Cardiac septum (tissue), 1 donor: ENCODE measurements at regions not wholly inside any gene's neighbourhood (a gene's known extent, or its start where the extent isn't known, plus 50 kb on each side); places are given as distances from the start of the nearest gene placed in this dataset.

Experiments used
- DNase-seq: peaks from one replicate; pipeline ENCODE4 v3.0.0-alpha.2; 2020; ENCODE audit warnings: low spot score
- intact Hi-C: fragments of 100-400 bp; cut with DNase I; formaldehyde crosslinking; loops from one replicate; pipeline ENCODE4 v1.14.0; 2022
- donor health status: DM: no; HTN: no; CAD: no.

DNA sequence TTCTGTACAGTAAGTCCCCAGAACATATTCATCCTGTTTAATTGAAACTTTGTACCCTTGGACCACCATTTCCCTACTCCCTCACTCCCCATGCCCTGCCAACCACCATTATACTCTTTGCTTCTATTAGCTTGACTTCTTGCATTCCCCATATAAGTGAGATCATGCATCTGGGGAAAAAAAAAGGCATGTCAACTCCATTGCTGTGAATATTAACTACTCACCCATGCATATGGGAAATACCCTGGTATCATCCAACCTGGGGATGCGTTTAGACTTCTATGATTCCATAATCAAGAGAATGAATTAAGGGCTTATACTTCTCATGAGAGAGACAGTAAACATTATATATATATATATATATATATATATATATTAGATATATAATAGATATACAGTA is 659.4 kb upstream of the C9orf72 start:
- no peak for DNase-seq
- intact Hi-C loops, result no loop called here

DNA sequence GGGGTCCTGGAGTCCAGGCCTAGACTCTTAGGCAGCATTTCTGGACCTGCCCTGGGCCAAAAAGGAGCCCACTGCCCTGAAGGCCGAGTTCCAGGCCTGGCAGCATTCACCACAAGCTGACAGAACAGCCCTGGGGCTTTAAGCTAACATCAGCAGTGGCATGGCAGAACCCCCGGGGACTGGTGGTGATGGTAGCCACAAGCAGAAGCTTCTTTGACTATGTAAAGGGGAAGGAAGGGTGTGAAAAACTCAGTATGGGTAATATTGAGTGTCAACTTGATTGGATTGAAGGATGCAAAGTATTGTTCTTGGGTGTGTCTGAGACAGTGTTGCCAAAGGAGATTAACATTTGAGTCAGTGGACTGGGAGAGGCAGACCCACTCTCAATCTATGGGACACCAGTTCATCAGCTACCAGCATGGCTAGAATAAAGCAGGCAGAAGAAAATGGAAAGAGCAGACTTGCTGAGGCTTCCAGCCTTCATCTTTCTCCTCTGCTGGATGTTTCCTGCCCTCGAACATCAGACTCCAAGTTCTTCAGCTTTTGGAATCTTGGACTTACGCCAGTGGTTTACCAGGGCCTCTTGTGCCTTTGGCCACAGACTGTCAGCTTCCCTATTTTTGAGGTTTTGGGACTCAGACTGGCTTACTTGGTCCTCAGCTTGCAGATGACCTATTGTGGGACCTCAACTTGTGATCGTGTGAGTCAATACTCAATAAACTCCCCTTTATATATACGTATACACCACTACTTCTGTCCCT is 661.0 kb upstream of the C9orf72 start:
- no peak for DNase-seq
- intact Hi-C loops, result no loop called here

DNA sequence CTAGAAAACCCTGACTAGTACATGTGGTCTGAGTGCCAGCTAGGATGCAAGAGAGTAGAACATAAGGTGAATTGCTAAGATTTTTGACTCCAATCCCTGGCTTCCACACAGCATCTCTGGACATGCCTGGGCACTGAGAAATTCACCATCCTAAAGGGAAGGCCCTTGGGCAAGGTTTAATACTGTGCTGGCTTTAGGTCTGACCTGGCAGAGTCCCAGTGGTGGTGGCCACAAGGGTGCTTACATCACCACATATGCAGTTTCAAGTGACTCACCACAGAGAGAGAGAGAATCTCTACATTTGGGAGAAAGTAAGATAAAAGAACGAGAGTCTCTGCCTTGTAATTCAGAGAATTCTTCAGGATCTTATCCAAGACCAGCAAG is 661.6 kb upstream of the C9orf72 start:
- DNase-seq, result no peak
- intact Hi-C loops, result no loop called here

DNA sequence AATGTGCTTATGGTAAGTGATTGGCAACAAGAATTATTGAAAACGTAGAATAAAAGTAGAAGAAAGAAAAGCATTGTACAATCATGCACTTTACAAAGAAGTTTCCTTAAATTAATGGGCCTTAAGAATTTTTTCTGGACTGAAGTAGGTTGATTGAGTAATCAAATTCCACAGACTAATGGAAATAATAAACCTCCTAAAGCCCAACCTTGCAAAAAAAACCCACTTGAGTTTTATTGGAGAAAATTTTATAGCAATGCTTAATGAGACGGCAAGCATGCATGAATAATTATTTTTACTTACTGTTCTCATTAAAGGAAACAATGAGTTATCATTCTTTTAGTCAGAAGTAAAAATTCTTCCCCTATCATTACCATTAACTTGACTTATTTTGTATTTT is 676.1 kb upstream of the C9orf72 start:
- DNase-seq, result no peak
- intact Hi-C loops, result no loop called here

DNA sequence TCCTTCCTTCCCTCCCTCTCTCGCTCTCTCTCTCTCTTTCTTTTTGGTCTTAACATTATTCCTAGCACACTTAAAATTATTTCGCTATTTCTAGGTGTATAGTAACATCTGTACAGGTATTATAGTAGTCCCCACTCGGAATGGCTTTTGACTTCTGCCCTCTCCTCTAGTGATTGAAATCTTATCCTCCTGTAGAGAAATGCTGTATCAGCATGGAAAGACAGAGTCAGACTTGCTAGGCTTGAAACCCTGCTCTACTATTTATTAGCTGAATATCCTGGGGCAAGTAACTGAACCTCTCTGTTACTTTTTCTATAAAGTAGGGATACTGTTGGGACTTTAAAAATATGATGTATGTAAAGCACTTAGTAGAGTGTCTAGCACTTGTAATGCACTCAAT is 681.9 kb upstream of the C9orf72 start:
- intact Hi-C loops, result no loop called here
- DNase-seq, result no peak

DNA sequence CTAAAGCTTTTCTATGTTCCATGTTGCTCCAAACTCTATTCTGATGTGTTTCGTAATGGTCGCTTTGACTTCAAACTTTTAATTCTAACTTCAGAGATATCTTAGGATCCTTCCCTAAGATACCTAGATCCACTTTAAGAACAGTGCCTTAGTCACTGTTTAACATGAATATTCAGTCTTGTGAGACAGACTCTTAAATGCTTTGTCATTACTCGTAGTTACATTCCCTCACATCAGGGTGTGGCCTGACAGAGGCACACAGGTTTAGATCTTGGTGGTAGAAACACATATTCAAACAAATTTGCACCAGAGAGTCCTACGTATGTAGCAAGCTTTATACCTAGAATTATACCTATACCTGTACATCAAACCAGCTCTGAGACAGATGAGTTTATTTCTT is 687.0 kb upstream of the C9orf72 start:
- intact Hi-C loops, result no loop called here
- no peak for DNase-seq

DNA sequence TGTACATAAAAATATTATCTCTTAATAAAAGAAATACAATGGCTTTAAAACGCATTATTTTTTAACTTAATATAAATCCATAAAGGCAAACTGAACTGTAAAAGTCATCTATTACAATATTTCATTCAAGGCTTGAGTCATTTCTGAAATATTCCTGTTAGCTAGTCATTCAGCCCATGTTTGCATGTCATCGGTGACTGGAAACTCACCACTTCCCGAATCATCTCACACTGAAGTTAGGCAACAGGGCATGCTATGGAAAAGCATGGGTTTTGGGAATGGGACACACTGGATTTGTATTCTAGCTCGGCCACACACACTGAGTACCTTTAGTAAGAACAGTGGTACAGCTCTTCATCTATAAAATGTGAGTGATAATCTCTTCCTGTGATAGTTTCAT is 691.1 kb upstream of the C9orf72 start:
- intact Hi-C loops, result no loop called here
- no peak for DNase-seq

DNA sequence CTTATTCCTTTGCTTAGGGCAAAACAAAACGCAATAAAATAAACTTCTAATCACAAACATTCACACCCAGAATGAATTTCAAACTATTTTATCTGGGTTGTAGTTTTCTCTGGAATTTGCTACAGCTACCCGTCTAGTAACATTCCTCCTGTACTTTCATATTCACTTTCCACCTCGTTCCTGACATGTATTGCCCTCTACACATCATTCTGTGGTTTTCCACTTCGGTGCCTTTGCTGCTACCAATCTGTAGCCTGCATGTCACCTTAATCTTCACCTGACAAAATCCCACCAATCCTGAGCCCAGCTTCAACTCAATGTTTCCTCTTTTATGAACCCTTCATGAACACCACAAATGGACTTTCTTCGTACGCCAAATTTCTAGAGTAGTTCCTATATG is 694.1 kb upstream of the C9orf72 start:
- intact Hi-C loops, result no loop called here

DNA sequence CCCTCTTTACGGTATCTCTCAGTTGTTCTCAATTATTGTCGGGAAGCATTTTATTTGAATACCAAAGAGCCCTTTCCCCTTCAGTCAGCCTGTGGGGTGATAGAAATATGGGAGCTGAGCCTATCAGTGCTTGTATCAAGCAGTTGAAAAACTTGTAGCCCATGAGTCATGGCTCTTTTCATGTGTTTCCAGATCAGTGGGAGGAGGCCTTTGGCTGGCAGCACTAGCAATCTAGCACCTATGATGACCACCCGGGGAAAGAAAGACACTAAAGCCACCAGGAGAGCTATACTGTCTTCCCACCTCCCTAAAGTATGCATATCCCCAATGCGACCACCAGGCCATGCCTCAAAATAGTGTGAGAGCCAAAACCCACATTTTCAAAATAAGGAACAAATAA is 696.9 kb upstream of the C9orf72 start:
- no peak for DNase-seq
- intact Hi-C loops, result no loop called here

More for the DNA sequence above, 694.1 kb upstream of the C9orf72 start:
- no peak for DNase-seq

DNA sequence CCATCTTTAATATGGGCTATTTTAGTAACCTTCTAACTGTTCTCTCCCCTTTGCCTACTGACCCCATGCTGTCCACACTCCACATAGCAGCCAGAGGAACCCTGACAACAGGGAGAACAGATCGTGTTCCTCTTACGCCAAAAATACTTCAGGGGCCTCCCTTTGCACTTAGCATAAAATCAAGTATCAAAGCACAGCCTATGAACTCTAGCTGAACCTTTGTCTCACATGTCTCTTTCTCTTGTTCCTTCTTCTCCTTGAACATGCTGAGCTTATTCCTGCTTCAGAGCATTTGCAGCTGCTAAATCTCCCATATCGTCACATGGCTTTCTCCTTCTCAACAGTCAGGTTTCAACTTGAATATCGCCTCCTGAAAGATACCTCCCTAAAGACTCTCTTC is 698.8 kb upstream of the C9orf72 start:
- no peak for DNase-seq
- intact Hi-C loops, result no loop called here

DNA sequence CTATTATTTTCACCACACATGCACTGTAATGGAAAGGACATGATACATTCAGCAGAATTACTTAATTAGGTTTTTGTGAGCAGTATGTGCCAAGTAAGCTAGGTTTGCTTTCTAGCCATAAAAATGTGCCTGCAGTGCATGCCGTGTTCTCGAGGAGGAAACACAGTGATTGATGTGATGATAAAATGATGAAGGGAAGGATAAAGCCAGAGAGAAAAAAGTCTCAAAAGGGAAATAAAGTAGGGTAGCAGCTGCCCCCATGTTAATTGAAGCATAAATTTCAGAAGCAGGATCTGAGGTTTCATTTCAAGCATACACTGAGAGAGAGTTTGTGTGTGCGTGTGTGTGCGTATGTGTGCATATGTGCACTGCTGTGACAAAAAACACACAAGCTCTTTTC is 714.2 kb upstream of the C9orf72 start:
- DNase-seq, result no peak
- intact Hi-C loops, result no loop called here

DNA sequence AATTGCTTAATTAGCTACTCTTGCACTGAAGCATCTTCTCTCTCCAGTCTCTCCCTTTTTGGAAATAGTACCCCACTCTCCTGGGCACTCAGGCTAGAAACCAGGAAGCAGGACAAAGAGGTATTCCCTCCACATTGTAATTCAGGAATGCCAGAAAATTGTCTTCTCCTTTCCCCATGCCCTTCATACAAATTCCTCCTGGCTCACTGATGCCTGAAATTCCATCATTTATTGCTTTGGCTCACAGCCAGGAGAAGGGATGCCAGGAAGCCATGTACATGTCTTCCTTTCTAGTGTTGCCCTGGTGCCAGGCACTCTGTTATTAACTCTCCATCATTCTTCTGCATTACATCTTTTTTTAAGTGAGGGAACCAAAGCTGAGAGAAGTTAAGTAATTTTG is 716.5 kb upstream of the C9orf72 start:
- intact Hi-C loops, result no loop called here
- no peak for DNase-seq

DNA sequence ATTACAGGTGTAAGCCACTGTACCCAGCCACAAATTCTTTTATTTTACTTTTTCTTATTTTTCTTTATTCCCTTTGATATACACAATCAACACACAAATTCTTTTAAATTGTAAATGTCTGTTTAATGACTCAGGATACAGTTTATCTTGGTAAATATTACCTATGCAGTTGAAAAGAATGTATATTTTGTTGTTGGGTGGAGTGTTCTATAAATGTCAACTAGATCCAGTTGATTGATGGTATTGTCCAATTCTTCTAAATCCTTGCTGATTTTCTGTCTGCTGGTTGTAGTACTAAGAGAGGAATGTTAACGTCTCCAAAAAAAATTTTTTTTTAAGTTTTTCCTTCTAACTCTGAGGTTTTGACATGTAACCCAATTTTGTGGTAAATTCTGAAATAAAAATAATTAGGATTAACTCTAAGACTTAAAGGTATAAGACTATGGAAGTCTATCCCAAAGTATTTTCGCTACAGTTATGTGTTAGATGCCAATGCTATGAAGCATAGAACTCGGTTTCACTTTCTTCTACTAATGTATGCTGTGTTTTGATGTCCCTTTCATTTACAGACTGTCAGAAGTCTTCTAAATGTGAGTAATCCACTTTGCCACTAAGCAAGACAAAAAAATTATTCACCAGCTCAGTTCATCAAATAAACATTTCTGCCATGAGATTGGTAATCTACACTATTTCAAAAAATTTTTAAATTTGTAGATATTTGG is 720.2 kb upstream of the C9orf72 start:
- no peak for DNase-seq
- intact Hi-C loops, result no loop called here

DNA sequence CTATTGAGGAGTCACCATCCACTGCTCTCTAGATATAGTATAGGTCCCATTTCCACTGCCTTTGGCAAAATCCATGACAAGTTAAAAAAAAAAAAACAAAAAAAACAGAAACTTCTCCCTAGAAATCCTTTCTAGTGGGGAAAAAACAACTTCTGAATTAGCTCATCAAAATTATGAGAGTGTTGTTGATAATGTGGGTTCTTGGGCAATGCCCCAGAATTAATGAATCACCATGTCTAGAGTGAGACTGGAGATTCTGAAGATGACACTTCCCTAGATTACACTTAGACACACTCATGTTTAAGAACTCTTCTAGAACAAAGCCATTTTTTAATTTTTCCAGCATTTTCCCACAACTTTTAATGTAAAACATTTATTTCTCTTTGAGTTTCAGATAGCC is 728.0 kb upstream of the C9orf72 start:
- DNase-seq, result no peak
- intact Hi-C loops, result no loop called here

DNA sequence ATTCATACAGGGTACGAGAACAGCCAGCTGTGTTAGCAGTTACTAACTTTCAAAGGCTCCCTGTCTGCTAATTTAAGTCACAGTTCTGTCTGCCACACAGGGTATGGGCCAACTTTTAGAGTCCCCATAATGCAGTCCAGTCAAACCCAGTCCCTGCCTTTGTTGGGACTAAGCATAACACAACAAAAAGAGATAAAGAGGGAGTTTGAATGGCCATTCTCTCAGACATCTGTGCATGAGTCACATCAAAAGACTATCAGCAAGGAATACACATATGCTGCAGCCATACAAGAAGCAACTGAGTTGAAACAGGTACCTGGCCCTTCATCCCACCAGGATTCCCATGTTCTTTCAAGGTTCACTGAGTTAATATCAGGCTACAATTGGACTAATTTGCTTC is 744.5 kb upstream of the C9orf72 start:
- intact Hi-C loops, result no loop called here
- DNase-seq, result no peak

DNA sequence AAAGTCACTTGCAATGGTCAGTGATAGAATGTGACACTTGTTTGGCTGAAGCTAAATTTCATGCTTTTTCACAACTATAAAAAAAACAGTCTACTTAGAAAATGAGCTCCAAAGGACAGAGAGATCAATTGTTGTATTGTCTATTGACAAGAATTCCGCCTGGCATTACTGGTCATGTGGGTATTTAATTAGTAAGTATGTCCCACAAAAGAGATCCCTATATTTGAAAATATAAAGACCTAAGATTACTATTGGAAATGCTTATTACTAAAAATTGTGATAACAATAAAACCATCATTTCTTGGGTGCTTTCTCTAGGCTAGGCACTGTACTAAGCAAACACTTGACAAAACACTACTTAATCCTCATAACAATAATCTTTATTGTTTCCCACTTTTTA is 745.2 kb upstream of the C9orf72 start:
- intact Hi-C loops, result no loop called here

DNA sequence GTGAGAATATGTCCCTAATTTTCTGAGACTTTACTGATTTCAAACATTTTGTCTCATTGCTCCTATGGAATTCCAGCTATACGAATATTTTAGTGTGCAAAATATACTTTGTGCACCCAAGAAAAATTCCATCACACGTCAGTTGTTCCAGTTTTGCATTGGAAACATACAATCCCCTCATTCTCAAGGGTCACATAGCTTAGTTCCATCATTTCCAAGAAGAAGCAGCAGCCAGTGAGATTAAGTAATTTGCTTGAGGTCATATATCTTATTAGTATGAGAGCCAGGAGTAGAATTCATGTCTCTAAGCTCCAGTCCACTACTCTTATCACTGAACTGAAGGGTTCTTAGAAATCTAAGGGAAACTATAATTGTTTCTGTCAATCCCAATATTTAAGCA is 746.7 kb upstream of the C9orf72 start:
- no peak for DNase-seq
- intact Hi-C loops, result no loop called here

More for the DNA sequence above, 745.2 kb upstream of the C9orf72 start:
- no peak for DNase-seq

DNA sequence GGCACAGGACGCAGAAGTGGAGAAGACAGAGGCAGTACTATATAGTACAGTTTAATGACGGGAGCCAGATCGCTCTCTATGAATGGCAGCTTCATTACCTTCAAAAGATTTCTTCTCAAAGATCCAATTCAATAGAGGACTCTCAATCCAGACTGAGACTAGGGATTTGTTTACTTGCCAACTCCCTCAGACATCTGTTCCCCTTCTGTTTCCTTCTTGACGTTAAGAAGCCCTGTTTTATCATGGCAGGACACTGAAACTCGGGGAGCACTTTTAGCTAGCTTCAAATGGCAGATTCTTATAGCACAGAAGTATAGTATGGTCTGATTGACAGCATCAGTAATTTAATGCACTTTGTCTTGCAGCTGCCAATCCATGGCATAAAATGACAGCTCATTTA is 747.3 kb upstream of the C9orf72 start:
- DNase-seq, result no peak
- intact Hi-C loops, result no loop called here

DNA sequence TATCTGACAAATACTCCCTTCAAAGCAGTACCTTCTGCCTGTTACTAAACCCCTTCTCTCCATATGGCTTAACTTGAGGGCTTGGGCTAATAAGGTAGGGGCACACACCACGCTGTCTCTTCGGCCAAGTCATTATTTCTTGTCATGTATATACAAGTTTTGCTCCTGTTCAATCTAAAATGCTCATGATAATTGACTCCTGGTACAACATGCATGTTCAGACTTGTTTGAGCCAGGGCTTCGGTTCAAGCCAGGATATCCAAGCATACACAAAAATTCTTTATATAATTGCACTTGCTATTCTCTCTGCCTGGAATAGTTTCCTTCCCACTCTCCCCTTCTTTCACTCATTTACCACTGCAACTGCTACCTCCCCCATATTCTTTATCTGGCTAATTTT is 756.0 kb upstream of the C9orf72 start:
- DNase-seq, result no peak
- intact Hi-C loops, result no loop called here

DNA sequence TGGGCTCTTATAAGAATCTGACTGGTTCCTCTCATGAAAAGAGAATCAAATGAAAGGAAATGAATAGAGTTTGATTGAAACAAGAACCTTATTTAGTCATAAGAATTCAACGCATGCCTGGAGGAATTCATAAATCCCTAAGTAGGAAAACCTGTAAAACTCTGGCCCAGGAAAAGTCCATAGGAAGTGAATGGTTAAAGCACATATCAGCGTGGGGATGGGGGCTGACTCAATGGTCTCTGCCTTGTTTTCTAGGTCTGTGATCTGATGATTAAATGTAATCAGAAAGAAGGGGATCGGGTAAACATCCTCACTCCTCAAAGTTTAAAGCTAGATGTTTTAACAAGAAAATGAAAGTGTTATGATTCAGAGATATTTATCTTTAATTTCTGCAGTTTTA is 759.4 kb upstream of the C9orf72 start:
- intact Hi-C loops, result no loop called here
- DNase-seq, result no peak

DNA sequence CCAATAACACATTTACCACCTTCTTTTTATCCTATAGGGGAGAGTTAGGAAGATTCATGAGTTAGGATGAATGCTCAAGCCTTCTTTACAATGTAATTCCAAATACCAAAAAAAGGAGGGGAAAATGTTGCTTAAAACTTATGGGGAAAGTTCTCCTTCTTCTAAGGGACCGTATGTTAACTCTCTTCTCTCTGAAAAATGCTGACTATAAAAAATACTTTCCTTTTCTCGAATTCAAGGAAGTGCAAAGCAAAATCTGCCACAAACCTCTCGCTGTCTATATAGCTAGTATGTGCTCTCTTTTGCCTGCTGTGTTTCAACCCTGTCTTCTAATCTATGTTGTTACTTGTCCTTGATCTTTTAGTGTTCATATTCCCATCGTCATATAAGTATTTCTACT is 768.6 kb upstream of the C9orf72 start:
- intact Hi-C loops, result no loop called here
- DNase-seq, result no peak
